Smooth muscle cell (in vitro differentiated cells): ENCODE measurements at regions not wholly inside any gene's neighbourhood (a gene's known extent, or its start where the extent isn't known, plus 50 kb on each side); places are given as distances from the start of the nearest gene placed in this dataset.

Experiments used
- DNase-seq: peaks from one replicate; lab custom pipeline; 2025; ENCODE audit not compliant: unreplicated experiment; lab: John Stamatoyannopoulos, UW
- H2AFZ ChIP-seq: fragments of 200-600 bp; sonication (generic); 2 replicates; pipeline ENCODE4 v1.6.0; 2016; ENCODE audit warnings: antibody characterized with exemption, low read depth, mild to moderate bottlenecking
- H3F3A ChIP-seq: fragments of 200-600 bp; sonication (generic); 2 replicates; pipeline ENCODE4 v1.6.0; 2017; ENCODE audit warnings: antibody characterized with exemption, low read depth
- H3K27ac ChIP-seq: fragments of 200-600 bp; sonication (generic); 2 replicates; pipeline ENCODE4 v1.5.1; 2016; ENCODE audit warnings: low read depth, mild to moderate bottlenecking
- H3K27me3 ChIP-seq: fragments of 200-600 bp; sonication (generic); 2 replicates; pipeline ENCODE4 v1.6.1; 2016; ENCODE audit warnings: low read depth, mild to moderate bottlenecking
- H3K36me3 ChIP-seq: fragments of 200-600 bp; sonication (generic); 2 replicates; pipeline ENCODE4 v1.5.1; 2016; ENCODE audit warnings: low read depth
- H3K4me1 ChIP-seq: fragments of 200-600 bp; sonication (generic); 2 replicates; pipeline ENCODE4 v1.5.1; 2016; ENCODE audit warnings: low read depth
- H3K4me2 ChIP-seq: fragments of 200-600 bp; sonication (generic); 2 replicates; pipeline ENCODE4 v1.6.0; 2016; ENCODE audit warnings: mild to moderate bottlenecking
- H3K4me3 ChIP-seq: fragments of 200-600 bp; sonication (generic); 2 replicates; pipeline ENCODE4 v1.5.1; 2016; ENCODE audit warnings: mild to moderate bottlenecking
- H3K79me2 ChIP-seq: fragments of 200-600 bp; sonication (generic); 2 replicates; pipeline ENCODE4 v1.6.0; 2016; ENCODE audit warnings: low read depth, mild to moderate bottlenecking
- H3K9ac ChIP-seq: fragments of 200-600 bp; sonication (generic); 2 replicates; pipeline ENCODE4 v1.6.0; 2016; ENCODE audit warnings: low read depth
- H3K9me3 ChIP-seq: fragments of 200-600 bp; sonication (generic); replicated peaks from 2 replicates; pipeline ENCODE4 v1.5.1; 2016; ENCODE audit warnings: low read depth
- H4K20me1 ChIP-seq: fragments of 200-600 bp; sonication (generic); 2 replicates; pipeline ENCODE4 v1.6.0; 2016; ENCODE audit warnings: low read depth
- WGBS: methylation state at CpG from one replicate; pipeline ENCODE4 v1.1.7; 2016; ENCODE audit warnings: low lambda C conversion rate; 5-methylcytosine and 5-hydroxymethylcytosine counted together
- TF ChIP-seq, protein P1 (sequence below): fragments of 200-600 bp; sonication (generic); IDR thresholded peaks from 2 replicates; pipeline ENCODE4 v1.5.1; 2017; ENCODE audit warnings: borderline replicate concordance, mild to moderate bottlenecking, antibody characterized with exemption; ENCODE audit not compliant: insufficient read depth, poor library complexity, severe bottlenecking

DNA sequence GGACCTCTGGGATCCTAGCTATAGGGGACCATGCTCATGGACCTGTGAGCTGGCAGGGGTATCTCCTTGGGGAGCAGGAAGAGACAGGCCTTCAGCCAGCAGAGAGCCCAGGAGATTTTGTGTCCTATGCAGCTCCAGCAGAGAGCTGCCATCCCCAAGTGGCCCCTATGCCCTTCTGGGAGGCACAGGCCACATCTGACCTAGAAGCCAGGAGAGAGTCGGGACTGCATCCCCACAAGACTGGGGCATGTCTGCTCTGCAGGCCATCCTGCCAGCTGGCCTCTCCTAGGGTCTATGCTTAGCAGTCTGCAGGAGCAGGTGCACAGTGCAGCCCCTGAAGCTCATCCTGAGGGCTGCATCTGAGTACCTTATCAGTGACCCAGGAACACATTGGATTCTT, 279.5 kb downstream of the KIF2B start:
- Histone ChIP-seq H2AFZ (no peak overlapping the region), H3K36me3 (no peaks in the 10 kb centered on the region), H3K4me3 (no peak overlapping the region), H3K9ac (no peak overlapping the region), H3K27me3 (no peaks in the 10 kb centered on the region), H3K9me3 (peaks cover 3% of the 10 kb centered on the region), H3K79me2 (no peaks in the 10 kb centered on the region), H3K27ac (no peak overlapping the region), H3K4me2 (no peak overlapping the region), H4K20me1 (no peaks in the 10 kb centered on the region), H3F3A (no peaks in the 10 kb centered on the region), H3K4me1 (no peaks in the 10 kb centered on the region)
- no peak for DNase-seq
- 82% methylated on average over 1 of the region's 1 CpG for WGBS
- TF ChIP-seq, protein P1, sequence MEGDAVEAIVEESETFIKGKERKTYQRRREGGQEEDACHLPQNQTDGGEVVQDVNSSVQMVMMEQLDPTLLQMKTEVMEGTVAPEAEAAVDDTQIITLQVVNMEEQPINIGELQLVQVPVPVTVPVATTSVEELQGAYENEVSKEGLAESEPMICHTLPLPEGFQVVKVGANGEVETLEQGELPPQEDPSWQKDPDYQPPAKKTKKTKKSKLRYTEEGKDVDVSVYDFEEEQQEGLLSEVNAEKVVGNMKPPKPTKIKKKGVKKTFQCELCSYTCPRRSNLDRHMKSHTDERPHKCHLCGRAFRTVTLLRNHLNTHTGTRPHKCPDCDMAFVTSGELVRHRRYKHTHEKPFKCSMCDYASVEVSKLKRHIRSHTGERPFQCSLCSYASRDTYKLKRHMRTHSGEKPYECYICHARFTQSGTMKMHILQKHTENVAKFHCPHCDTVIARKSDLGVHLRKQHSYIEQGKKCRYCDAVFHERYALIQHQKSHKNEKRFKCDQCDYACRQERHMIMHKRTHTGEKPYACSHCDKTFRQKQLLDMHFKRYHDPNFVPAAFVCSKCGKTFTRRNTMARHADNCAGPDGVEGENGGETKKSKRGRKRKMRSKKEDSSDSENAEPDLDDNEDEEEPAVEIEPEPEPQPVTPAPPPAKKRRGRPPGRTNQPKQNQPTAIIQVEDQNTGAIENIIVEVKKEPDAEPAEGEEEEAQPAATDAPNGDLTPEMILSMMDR, result no peak

DNA sequence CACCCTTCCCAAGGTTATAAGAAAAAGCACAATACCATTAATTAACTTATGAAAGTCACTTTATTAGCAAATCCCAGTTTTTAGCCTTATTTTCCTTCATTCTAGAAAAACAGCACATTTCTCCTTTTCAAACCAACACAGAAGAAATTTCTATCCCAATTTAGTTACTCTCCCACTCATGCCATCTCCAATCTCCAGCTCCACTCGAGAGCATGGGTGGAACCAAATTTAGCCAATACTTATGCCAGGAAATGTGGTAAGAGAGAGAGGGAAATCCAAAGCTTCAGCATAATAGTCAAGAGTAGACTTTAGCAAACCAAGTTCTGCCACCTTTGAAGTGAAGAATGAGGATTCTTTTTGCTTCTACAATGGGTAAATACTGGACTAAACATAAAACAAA, 288.8 kb downstream of the KIF2B start:
- 80% methylated on average over 1 of the region's 1 CpG for WGBS
- no peak overlapping the region for H3K4me2 ChIP-seq
- no peak overlapping the region for H3K4me3 ChIP-seq
- no peaks in the 10 kb centered on the region for H3K9me3 ChIP-seq
- no peak for DNase-seq
- H2AFZ ChIP-seq, result no peak overlapping the region
- H3K79me2 ChIP-seq, result no peaks in the 10 kb centered on the region
- no peaks in the 10 kb centered on the region for H3K36me3 ChIP-seq
- no peaks in the 10 kb centered on the region for H3K4me1 ChIP-seq
- H3K27me3 ChIP-seq, result no peaks in the 10 kb centered on the region
- H4K20me1 ChIP-seq, result no peaks in the 10 kb centered on the region
- no peak overlapping the region for H3K9ac ChIP-seq
- H3F3A ChIP-seq, result no peaks in the 10 kb centered on the region
- H3K27ac ChIP-seq, result no peak overlapping the region
- TF ChIP-seq, protein P1, result no peak

DNA sequence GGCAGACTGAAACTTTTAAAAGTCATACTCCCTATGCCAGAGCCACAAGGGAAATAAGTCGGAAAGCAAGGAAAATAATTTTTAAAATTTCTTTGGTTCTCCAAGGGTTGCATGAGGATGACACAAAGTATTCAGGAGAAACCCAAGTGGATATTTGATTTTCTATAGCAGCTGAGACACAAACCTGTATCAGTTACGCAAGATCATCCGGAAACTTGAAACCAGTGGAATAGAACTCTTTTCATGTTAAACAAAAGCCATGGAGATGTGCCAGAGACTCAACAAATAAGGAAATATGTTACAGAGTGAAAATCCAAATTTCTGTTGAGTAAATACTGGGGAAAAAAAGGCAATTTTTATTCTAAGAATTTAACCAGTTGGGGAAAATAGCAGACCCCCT, 294.7 kb downstream of the KIF2B start:
- Histone ChIP-seq H3K9me3 (no peaks in the 10 kb centered on the region), H3K4me2 (no peak overlapping the region), H3K4me1 (no peaks in the 10 kb centered on the region), H3K4me3 (no peak overlapping the region), H3K27ac (no peak overlapping the region), H3K79me2 (no peaks in the 10 kb centered on the region), H3K9ac (no peak overlapping the region), H2AFZ (no peak overlapping the region), H3F3A (no peaks in the 10 kb centered on the region), H4K20me1 (no peaks in the 10 kb centered on the region), H3K36me3 (no peaks in the 10 kb centered on the region), H3K27me3 (no peaks in the 10 kb centered on the region)
- WGBS, result 94% methylated on average over 3 of the region's 3 CpGs
- no peak for DNase-seq
- TF ChIP-seq, protein P1, result no peak

DNA sequence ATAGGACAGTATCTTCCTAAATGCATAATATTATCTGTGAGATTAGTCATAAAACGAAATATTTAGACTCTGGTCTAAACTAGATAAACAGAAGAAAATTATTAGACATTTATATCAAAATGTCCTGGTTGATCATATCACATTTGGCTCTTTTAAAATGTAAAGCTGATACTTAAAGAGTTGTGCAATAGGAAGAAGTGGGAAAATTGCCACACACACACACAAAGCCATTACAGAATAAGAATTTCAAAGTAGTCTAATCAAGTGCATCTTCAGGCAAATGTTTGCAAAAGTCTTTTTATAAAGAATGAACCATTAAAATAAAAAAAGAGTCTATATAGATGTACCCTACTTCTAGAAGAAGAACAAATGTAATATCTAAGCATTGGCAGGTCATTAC, 301.7 kb downstream of the KIF2B start:
- no peaks in the 10 kb centered on the region for H3K36me3 ChIP-seq
- TF ChIP-seq, protein P1, result no peak
- no peak overlapping the region for H2AFZ ChIP-seq
- no peaks in the 10 kb centered on the region for H3K4me1 ChIP-seq
- H3K4me2 ChIP-seq, result no peak overlapping the region
- no peaks in the 10 kb centered on the region for H3K9me3 ChIP-seq
- no peaks in the 10 kb centered on the region for H3F3A ChIP-seq
- H3K27me3 ChIP-seq, result no peaks in the 10 kb centered on the region
- H4K20me1 ChIP-seq, result no peaks in the 10 kb centered on the region
- WGBS, result 55% methylated on average over 1 of the region's 1 CpG
- no peaks in the 10 kb centered on the region for H3K79me2 ChIP-seq
- DNase-seq, result no peak
- no peak overlapping the region for H3K9ac ChIP-seq
- H3K27ac ChIP-seq, result no peak overlapping the region
- no peak overlapping the region for H3K4me3 ChIP-seq
